Gastroesophageal sphincter (tissue), 4 donors: ENCODE measurements at regions not wholly inside any gene's neighbourhood (a gene's known extent, or its start where the extent isn't known, plus 50 kb on each side); places are given as distances from the start of the nearest gene placed in this dataset.

Experiments
- ATAC-seq: fragments of 150-250 bp; one replicate; pipeline ENCODE4 v1.9.1; 2016; ENCODE audit warnings: mild to moderate bottlenecking, moderate library complexity
- H3K27ac ChIP-seq, 4 donors: fragments of 200-600 bp; sonication (generic) in 3 of 4; 1 replicate in 3 of 4; 2 replicates in 1 of 4; pipeline ENCODE4 v1.5.1; 2016 to 2019
- H3K27me3 ChIP-seq: fragments of 200-600 bp; sonication (generic); one replicate; pipeline ENCODE4 v1.5.1; 2019
- H3K36me3 ChIP-seq, 2 donors: fragments of 200-600 bp; sonication (generic); one replicate each; pipeline ENCODE4 v1.5.1; 2019; ENCODE audit warnings: control low read depth in 1 of 2
- H3K4me1 ChIP-seq, 3 donors: fragments of 200-600 bp; sonication (generic); 1 replicate in 2 of 3; 2 replicates in 1 of 3; pipeline ENCODE4 v1.5.1; 2016 to 2019; ENCODE audit warnings: control low read depth in 2 of 3
- H3K4me3 ChIP-seq, 2 donors: fragments of 200-600 bp; sonication (generic); one replicate each; pipeline ENCODE4 v1.5.1; 2019; ENCODE audit warnings: mild to moderate bottlenecking in 1 of 2, moderate library complexity in 1 of 2
- H3K9me3 ChIP-seq, 3 donors: fragments of 200-600 bp; sonication (generic); one replicate each; pipeline ENCODE4 v1.5.1; 2017 to 2019; ENCODE audit warnings: control low read depth in 2 of 3
- EP300 ChIP-seq: sonication (generic); formaldehyde crosslinking; IDR thresholded peaks from one replicate; pipeline ENCODE4 v1.6.1; 2017; ENCODE audit warnings: antibody characterized with exemption, mild to moderate bottlenecking
- POLR2A ChIP-seq, 2 donors: fragments of 450-650 bp; IDR thresholded peaks; one replicate each; pipeline ENCODE4 v1.6.1; 2017; ENCODE audit warnings: antibody characterized with exemption in 2 of 2, mild to moderate bottlenecking in 2 of 2, moderate library complexity in 1 of 2
- POLR2AphosphoS5 ChIP-seq: sonication (generic); formaldehyde crosslinking; IDR thresholded peaks from one replicate; pipeline ENCODE4 v1.6.1; 2017; ENCODE audit warnings: antibody characterized with exemption
- WGBS, 2 donors: methylation state at CpG; one replicate each; pipeline ENCODE4 v1.1.5; 2018; ENCODE audit warnings: low coverage in 1 of 2; 5-methylcytosine and 5-hydroxymethylcytosine counted together
- TF ChIP-seq, protein P1 (sequence below), 4 experiments: fragments of 200-600 bp in 2 of 4; fragments of 450-650 bp in 2 of 4; sonication (generic) in 1 of 4; IDR thresholded peaks; one replicate each; pipeline ENCODE4 v1.5.1; 2017 to 2019; ENCODE audit warnings: antibody characterized with exemption in 4 of 4, mild to moderate bottlenecking in 2 of 4, moderate library complexity in 2 of 4

DNA sequence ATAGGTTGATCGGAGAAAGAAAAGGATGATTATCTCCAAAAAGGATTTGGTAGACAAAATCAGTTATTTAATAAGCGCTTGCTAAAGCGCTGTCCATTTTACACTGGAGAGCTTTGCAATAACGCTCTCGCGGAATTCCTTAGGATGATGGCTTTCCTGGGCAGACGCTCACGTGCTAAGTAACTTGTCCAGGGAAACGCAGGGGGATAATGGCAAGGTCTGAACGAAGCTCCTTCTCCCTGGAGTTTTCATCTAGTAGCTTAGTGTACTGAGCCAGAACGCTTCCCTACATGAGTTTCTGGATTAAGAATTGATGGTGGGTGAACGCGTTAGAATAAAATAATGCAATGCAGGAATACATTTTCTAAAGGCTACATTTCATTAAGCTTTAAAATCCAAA, 739.5 kb upstream of the SALL3 start:
- no peaks in the 10 kb centered on the region for H3K4me1 ChIP-seq
- no peak overlapping the region for H3K27ac ChIP-seq
- no peaks in the 10 kb centered on the region for H3K36me3 ChIP-seq
- no peak overlapping the region for H3K4me3 ChIP-seq
- H3K9me3 ChIP-seq, result no peaks in the 10 kb centered on the region
- H3K27me3 ChIP-seq, result peaks cover 10% of the 10 kb centered on the region
- TF ChIP-seq POLR2A (IDR thresholded peaks at IDR 0.05) (no peak), EP300 (no peak)
- TF ChIP-seq, protein P1, sequence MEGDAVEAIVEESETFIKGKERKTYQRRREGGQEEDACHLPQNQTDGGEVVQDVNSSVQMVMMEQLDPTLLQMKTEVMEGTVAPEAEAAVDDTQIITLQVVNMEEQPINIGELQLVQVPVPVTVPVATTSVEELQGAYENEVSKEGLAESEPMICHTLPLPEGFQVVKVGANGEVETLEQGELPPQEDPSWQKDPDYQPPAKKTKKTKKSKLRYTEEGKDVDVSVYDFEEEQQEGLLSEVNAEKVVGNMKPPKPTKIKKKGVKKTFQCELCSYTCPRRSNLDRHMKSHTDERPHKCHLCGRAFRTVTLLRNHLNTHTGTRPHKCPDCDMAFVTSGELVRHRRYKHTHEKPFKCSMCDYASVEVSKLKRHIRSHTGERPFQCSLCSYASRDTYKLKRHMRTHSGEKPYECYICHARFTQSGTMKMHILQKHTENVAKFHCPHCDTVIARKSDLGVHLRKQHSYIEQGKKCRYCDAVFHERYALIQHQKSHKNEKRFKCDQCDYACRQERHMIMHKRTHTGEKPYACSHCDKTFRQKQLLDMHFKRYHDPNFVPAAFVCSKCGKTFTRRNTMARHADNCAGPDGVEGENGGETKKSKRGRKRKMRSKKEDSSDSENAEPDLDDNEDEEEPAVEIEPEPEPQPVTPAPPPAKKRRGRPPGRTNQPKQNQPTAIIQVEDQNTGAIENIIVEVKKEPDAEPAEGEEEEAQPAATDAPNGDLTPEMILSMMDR (IDR thresholded peaks at IDR 0.05), result no peak
- WGBS, 2 donors, result 63 to 86% methylated on average over 9 to 13 of the region's 13 CpGs
- ATAC-seq, result no peak

DNA sequence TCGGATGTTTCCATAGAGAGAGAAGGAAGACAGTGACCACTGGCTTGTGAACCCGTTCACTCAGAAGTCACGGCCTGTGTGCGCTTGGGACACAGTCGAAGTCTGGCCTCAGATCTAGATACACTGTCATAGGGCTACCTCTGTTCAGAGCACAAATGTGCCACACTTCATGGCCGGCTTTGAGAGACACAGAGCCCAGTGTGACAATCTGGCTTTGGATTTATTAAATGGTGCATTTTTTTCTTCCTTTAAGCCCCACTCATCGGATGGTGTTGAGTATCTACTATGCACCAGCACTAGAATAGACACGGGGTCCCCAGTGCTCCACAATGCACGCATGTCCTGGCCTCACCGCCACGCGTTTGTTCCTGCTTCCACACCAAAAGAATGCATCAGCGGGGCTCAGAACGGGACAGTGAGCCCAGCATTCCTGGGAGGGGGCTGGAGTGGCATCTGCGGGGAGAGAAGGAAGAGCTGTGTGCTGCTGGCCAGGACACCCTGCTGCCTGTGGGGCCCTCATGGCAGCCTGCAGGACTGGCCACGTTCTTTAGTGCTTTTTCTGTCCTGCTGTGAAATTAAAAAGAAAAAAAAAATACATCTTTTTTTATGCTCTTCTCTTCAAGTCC, 738.9 kb upstream of the SALL3 start:
- Histone ChIP-seq H3K4me3 (no peak overlapping the region), H3K27me3 (peaks cover 17% of the 10 kb centered on the region), H3K27ac (no peak overlapping the region), H3K9me3 (no peaks in the 10 kb centered on the region), H3K4me1 (no peaks in the 10 kb centered on the region), H3K36me3 (no peaks in the 10 kb centered on the region)
- 69 to 80% methylated on average over 10 to 13 of the region's 16 CpGs for WGBS, 2 donors
- TF ChIP-seq EP300 (no peak), POLR2AphosphoS5 (no peak), POLR2A (IDR thresholded peaks at IDR 0.05) (no peak)
- TF ChIP-seq, protein P1 (IDR thresholded peaks at IDR 0.05), result no peak
- no peak for ATAC-seq

DNA sequence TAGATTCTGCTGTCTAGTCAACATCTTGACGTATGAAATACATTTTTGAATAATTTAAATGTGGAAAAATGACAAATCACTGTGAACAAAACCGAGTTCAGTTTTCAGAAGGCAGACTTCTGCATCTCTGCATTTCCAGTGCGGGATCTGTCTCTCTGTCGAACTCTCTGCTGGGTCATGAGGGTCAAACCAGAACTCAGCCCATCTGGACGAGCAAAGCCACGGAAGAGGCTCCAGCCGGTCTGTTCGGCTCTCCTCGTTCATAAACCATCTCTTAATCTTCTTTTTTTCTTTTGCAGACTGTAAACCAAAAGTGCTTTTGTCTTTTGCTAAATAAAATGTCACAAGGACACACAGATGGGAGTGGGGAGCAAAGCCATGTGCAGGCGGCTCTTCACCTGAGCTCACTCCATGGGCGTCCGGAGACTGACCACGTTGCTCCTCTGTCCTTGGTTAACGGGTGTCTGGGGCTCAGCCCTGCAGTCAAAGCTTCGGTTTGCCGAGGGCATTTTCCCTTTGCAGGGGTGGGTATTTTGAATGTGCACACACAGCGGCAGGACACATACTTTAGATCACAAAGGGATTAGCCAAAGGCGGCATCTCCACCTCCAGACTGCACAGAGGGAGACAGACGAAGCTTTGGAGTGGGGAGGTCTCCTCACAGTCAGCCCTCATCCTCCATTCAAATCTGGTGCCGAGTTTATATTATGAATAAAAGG, 737.9 kb upstream of the SALL3 start:
- no peak for ATAC-seq
- WGBS, 2 donors, result 33% methylated on average over 18 to 20 of the region's 20 CpGs
- peak overlapping the region in 2 of 4 donors; percentile 42 to 43 for H3K27ac ChIP-seq
- no peaks in the 10 kb centered on the region for H3K36me3 ChIP-seq
- no peaks in the 10 kb centered on the region for H3K9me3 ChIP-seq
- H3K4me3 ChIP-seq, result peak overlapping the region in 1 of 2 donors; percentile 7
- no peak for TF ChIP-seq EP300
- TF ChIP-seq POLR2A (IDR thresholded peaks at IDR 0.05), result no peak
- no peak for TF ChIP-seq POLR2AphosphoS5
- TF ChIP-seq, protein P1 (IDR thresholded peaks at IDR 0.05), result no peak
- peaks cover 26% of the 10 kb centered on the region for H3K27me3 ChIP-seq
- no peaks in the 10 kb centered on the region for H3K4me1 ChIP-seq

DNA sequence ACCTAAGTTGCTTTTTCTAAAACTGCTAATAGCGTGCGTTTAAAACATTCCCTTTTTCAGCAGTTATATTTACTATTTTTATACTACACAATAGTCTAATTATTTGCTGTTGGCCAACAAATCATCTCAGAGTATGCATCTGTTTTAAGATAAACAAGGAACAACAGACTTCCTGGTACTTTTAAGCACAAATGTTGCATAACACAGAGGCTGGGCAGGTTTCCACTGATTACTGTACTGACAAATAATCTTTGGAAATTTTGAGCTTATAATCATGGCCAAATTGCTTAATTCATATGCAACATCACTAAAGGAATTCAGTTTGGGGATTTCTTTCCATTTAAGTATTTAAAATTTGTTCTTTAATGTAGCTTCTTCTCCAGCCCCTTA, 737.4 kb upstream of the SALL3 start:
- WGBS, 2 donors, result 23 to 36% methylated on average over 2 of the region's 2 CpGs
- peak overlapping the region in 1 of 2 donors; percentile 7 for H3K4me3 ChIP-seq
- ATAC-seq, result peak; percentile 70
- H3K27ac ChIP-seq, result peak overlapping the region in 1 of 4 donors; percentile 42
- H3K27me3 ChIP-seq, result peaks cover 32% of the 10 kb centered on the region
- no peaks in the 10 kb centered on the region for H3K9me3 ChIP-seq
- H3K4me1 ChIP-seq, result no peaks in the 10 kb centered on the region
- no peaks in the 10 kb centered on the region for H3K36me3 ChIP-seq
- TF ChIP-seq POLR2AphosphoS5 (no peak), EP300 (no peak), POLR2A (IDR thresholded peaks at IDR 0.05) (no peak)
- TF ChIP-seq, protein P1 (IDR thresholded peaks at IDR 0.05), result no peak

DNA sequence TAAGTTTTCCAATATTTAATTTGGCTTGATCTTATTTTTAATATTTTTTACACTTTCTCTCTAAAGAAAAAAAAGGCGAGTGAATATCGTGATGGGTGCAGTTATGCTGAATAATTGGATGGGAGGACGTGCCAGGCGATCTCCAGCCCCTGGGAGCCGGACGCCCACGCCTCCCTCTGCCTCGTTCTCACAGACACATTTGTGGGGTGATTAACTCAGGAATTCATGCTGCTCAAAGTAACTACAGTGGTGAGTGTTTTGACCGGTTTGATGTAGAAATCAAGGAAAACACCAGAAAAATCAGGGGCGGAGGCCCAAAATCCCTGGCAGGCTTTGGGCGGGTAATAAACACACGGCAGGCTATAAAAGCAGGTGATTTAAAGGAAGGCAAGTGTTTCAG, 736.8 kb upstream of the SALL3 start:
- no peak for ATAC-seq
- Histone ChIP-seq H3K27me3 (peaks cover 35% of the 10 kb centered on the region), H3K4me1 (no peaks in the 10 kb centered on the region), H3K36me3 (no peaks in the 10 kb centered on the region), H3K4me3 (no peak overlapping the region), H3K9me3 (no peaks in the 10 kb centered on the region), H3K27ac (no peak overlapping the region)
- 56 to 73% methylated on average over 11 to 12 of the region's 12 CpGs for WGBS, 2 donors
- TF ChIP-seq EP300, result no peak
